Ectodermal cell (in vitro differentiated cells): ENCODE measurements at regions not wholly inside any gene's neighbourhood (a gene's known extent, or its start where the extent isn't known, plus 50 kb on each side); places are given as distances from the start of the nearest gene placed in this dataset.
"Not testable (repeated sequence)": the region's sequence is repeated elsewhere in the genome, so short reads cannot be mapped to it uniquely, and the experiment has no call there.

Source experiments
- H3K27ac ChIP-seq: 2 replicates; pipeline ENCODE4 v1.7.0; 2013; ENCODE audit warnings: mild to moderate bottlenecking, low read depth, low read length; ENCODE audit not compliant: insufficient read depth, poor library complexity, severe bottlenecking
- H3K27me3 ChIP-seq: 2 replicates; pipeline ENCODE4 v1.7.0; 2013; ENCODE audit warnings: mild to moderate bottlenecking, low read length; ENCODE audit not compliant: insufficient read depth, control insufficient read depth, poor library complexity, severe bottlenecking
- H3K36me3 ChIP-seq: one replicate; pipeline ENCODE4 v1.7.0; 2013; ENCODE audit warnings: low read length; ENCODE audit not compliant: control insufficient read depth, insufficient read depth
- H3K4me1 ChIP-seq: one replicate; pipeline ENCODE4 v1.7.0; 2013; ENCODE audit warnings: low read length; ENCODE audit not compliant: control insufficient read depth, insufficient read depth
- H3K4me3 ChIP-seq: 2 replicates; pipeline ENCODE4 v1.7.0; 2013; ENCODE audit warnings: low read depth, low read length, control low read depth; ENCODE audit not compliant: insufficient read depth
- H3K9me3 ChIP-seq: 2 replicates; pipeline ENCODE4 v1.7.0; 2013; ENCODE audit warnings: mild to moderate bottlenecking, low read length, moderate library complexity; ENCODE audit not compliant: control insufficient read depth
- WGBS, 2 experiments: methylation state at CpG; one replicate each; pipeline ENCODE4 v1.1.7; 2013; ENCODE audit warnings: missing lambda C conversion rate in 2 of 2; 5-methylcytosine and 5-hydroxymethylcytosine counted together

GRCh38 chr2:89822342-89822741, 1130.9 kb downstream of the RPIA start:
- WGBS, 2 experiments, result 78% methylated on average over 11 of the region's 11 CpGs
- H3K27me3 ChIP-seq, H3K4me1 ChIP-seq, H3K27ac ChIP-seq, H3K4me3 ChIP-seq, H3K36me3 ChIP-seq: not testable (repeated sequence)
- H3K9me3 ChIP-seq, result peaks cover 46% of the 10 kb centered on the region

GRCh38 chr2:89823556-89823955, 1132.1 kb downstream of the RPIA start:
- no peak overlapping the region for H3K27ac ChIP-seq
- peaks cover 36% of the 10 kb centered on the region for H3K9me3 ChIP-seq
- 64 to 65% methylated on average over 5 of the region's 5 CpGs for WGBS, 2 experiments
- no peaks in the 10 kb centered on the region for H3K27me3 ChIP-seq
- H3K36me3 ChIP-seq, result no peaks in the 10 kb centered on the region
- no peak overlapping the region for H3K4me3 ChIP-seq
- H3K4me1 ChIP-seq, result no peaks in the 10 kb centered on the region

GRCh38 chr2:89825034-89825433, 1133.6 kb downstream of the RPIA start:
- WGBS, 2 experiments, result 77% methylated on average over 8 of the region's 8 CpGs
- H3K9me3 ChIP-seq, result peaks cover 29% of the 10 kb centered on the region
- no peaks in the 10 kb centered on the region for H3K36me3 ChIP-seq
- no peaks in the 10 kb centered on the region for H3K4me1 ChIP-seq
- no peak overlapping the region for H3K27ac ChIP-seq
- H3K4me3 ChIP-seq, result no peak overlapping the region
- no peaks in the 10 kb centered on the region for H3K27me3 ChIP-seq

- H3K9me3 ChIP-seq, result peaks cover 23% of the 10 kb centered on the region
- WGBS, 2 experiments, result 75 to 76% methylated on average over 9 of the region's 9 CpGs
- H3K36me3 ChIP-seq, H3K27ac ChIP-seq, H3K4me3 ChIP-seq, H3K4me1 ChIP-seq, H3K27me3 ChIP-seq: not testable (repeated sequence)
Measured at GRCh38 chr2:89826741-89827140, 1135.3 kb downstream of the RPIA start.

GRCh38 chr2:89827829-89828228, 1136.4 kb downstream of the RPIA start:
- WGBS, 2 experiments, result 62 to 69% methylated on average over 2 of the region's 2 CpGs
- not testable (repeated sequence) for H3K4me3 ChIP-seq, H3K27ac ChIP-seq, H3K4me1 ChIP-seq, H3K36me3 ChIP-seq, H3K27me3 ChIP-seq
- peaks cover 24% of the 10 kb centered on the region for H3K9me3 ChIP-seq

- not testable (repeated sequence) for H3K27ac ChIP-seq, H3K4me1 ChIP-seq, H3K4me3 ChIP-seq, H3K27me3 ChIP-seq, H3K36me3 ChIP-seq
- 67 to 74% methylated on average over 4 of the region's 4 CpGs for WGBS, 2 experiments
- peaks cover 25% of the 10 kb centered on the region for H3K9me3 ChIP-seq
Measured at GRCh38 chr2:89828416-89828815, 1136.9 kb downstream of the RPIA start.

GRCh38 chr2:89828961-89829631, 1137.6 kb downstream of the RPIA start:
- H3K27me3 ChIP-seq, H3K4me3 ChIP-seq, H3K36me3 ChIP-seq, H3K27ac ChIP-seq, H3K4me1 ChIP-seq: not testable (repeated sequence)
- 65 to 67% methylated on average over 8 of the region's 8 CpGs for WGBS, 2 experiments
- H3K9me3 ChIP-seq, result peaks cover 20% of the 10 kb centered on the region

GRCh38 chr2:89829828-89830227, 1138.4 kb downstream of the RPIA start:
- H3K4me3 ChIP-seq, result no peak overlapping the region

GRCh38 chr2:89830341-89831218, 1139.1 kb downstream of the RPIA start:
- H3K27me3 ChIP-seq, H3K4me1 ChIP-seq, H3K36me3 ChIP-seq, H3K27ac ChIP-seq, H3K4me3 ChIP-seq: not testable (repeated sequence)
- peaks cover 27% of the 10 kb centered on the region for H3K9me3 ChIP-seq
- 72% methylated on average over 14 of the region's 14 CpGs for WGBS, 2 experiments

More at GRCh38 chr2:89829828-89830227, 1138.4 kb downstream of the RPIA start:
- peaks cover 27% of the 10 kb centered on the region for H3K9me3 ChIP-seq
- WGBS, 2 experiments, result 80% methylated on average over 6 of the region's 6 CpGs
- H3K27me3 ChIP-seq, result no peaks in the 10 kb centered on the region
- no peaks in the 10 kb centered on the region for H3K36me3 ChIP-seq
- no peaks in the 10 kb centered on the region for H3K4me1 ChIP-seq
- H3K27ac ChIP-seq, result no peak overlapping the region

GRCh38 chr2:89831641-89832498, 1140.4 kb downstream of the RPIA start:
- Histone ChIP-seq H3K27me3 (no peaks in the 10 kb centered on the region), H3K36me3 (no peaks in the 10 kb centered on the region), H3K9me3 (peaks cover 33% of the 10 kb centered on the region), H3K27ac (no peak overlapping the region), H3K4me1 (no peaks in the 10 kb centered on the region), H3K4me3 (no peak overlapping the region)
- WGBS, 2 experiments, result 74 to 76% methylated on average over 17 of the region's 17 CpGs
